ENCODE measurements at regions not wholly inside any gene's neighbourhood (a gene's known extent, or its start where the extent isn't known, plus 50 kb on each side); places are given as distances from the start of the nearest gene placed in this dataset.
"Not testable (repeated sequence)": the region's sequence is repeated elsewhere in the genome, so short reads cannot be mapped to it uniquely, and the experiment has no call there.

- not testable (repeated sequence) for TF ChIP-seq EZH2 (IDR thresholded peaks at IDR 0.05; ENCODE audit: insufficient read depth, poor library complexity, severe bottlenecking); EZH2phosphoT487 (IDR thresholded peaks at IDR 0.05; ENCODE audit: insufficient read depth, low read depth)
Measured at GRCh38 chr1:206312274-206312665, 108.9 kb downstream of the SRGAP2 start.

All from GM23248 (cell line).